Urothelium cell line (cell line): ENCODE measurements at regions not wholly inside any gene's neighbourhood (a gene's known extent, or its start where the extent isn't known, plus 50 kb on each side); places are given as distances from the start of the nearest gene placed in this dataset.
A peak's percentile ranks its signal among the peaks of the same experiment; 100 is the strongest.
"Not testable (repeated sequence)": the region's sequence is repeated elsewhere in the genome, so short reads cannot be mapped to it uniquely, and the experiment has no call there.

Experiments
- DNase-seq: peaks from one replicate; pipeline ENCODE4 v3.0.0; 2011; ENCODE audit warnings: low spot score, mixed read lengths
- FAIRE-seq: peaks from 2 replicates; lab custom pipeline; 2011; peaks lifted over from hg19 to GRCh38; lab: Jason Lieb, UNC

DNA sequence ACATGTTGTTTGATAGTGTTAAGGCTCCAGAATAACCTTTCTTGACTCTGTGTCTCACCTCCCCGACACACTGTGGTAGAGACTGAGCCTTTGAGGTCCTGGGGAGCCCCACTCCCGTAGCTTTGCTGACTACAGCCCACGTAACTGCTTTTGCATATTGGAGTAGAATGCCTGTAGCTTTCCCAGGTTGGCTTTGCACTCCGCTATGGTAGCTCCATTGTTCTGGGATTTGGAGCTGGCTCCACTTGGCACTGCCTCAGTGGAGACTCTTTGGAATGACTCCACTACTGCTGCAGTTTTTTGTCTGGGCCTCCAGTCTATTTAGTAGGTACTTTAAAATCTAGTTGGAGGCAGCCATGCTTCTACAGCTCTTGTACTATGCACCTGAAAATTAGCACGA lies 56.2 kb upstream of the ANXA1 start:
- DNase-seq: no peak
- FAIRE-seq: no peak

DNA sequence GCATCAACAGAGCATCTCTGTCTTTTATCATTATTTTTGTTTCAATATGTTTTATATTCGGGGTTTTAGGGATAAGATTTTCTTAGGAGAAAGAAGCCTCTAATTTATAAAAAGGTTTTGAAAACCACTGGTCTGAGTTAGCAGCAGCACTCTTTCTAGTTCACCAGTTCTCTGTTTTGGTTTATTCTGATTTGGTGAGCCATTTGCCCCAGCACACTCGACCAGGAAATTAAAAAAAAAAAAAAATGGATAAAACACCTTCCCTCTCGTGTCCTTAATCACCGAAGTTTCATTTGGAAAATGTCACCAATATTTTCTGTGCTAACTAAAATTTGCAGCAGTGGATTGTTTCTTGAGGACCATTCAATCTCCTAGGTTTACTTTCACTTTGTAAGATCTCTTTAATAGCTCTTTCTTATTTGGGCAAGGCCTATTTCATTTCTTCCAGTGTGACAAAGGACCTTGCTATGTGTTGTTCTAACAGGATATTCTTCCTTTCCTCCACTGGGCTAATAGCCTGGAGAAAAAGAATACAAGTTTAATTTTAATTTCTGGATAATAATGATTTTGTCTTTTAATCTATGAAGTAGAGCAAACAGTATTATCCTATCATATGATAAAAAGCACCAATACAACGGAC lies 57.8 kb upstream of the ANXA1 start:
- DNase-seq (no peak), FAIRE-seq (no peak)

- DNase-seq (no peak), FAIRE-seq (no peak)
Measured at GRCh38 chr9:73093016-73093739, 58.5 kb upstream of the ANXA1 start.

DNA sequence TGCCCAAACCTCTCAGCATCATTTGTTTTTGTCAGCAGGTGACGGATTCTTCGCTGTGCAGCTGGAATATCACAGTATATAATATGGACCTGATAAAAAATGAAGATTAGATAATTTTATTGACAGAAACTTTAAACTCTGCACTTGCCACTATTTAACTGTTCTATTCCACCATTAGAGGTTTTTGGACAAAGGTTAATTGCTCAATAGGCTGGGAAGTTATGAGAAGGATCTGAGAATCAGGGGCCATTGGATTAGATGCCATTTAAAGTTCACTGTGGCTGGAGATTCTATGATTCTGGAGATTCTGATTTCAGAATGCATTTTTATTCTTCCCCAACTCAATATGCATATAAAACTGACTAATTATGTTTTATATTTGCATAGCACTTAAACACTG lies 59.8 kb upstream of the ANXA1 start:
- FAIRE-seq: no peak
- no peak for DNase-seq

DNA sequence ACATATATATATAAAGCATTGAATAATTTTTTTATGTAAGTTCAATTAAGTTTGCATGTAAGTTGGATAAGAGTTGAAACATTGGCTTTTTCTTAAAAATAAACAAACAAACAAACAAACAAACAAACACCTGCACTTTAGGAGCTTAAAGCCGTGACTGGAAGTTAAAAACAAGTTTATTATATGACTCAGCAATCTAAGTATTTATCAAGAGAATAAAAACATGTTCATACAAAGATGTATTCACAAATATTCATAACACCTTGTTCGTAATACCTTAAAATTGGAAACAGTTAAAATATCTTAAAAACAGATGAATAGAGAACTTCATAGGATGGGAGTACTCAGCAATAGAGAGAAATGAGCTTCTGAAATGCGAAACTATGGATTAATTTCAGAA lies 61.5 kb upstream of the ANXA1 start:
- no peak for FAIRE-seq

DNA sequence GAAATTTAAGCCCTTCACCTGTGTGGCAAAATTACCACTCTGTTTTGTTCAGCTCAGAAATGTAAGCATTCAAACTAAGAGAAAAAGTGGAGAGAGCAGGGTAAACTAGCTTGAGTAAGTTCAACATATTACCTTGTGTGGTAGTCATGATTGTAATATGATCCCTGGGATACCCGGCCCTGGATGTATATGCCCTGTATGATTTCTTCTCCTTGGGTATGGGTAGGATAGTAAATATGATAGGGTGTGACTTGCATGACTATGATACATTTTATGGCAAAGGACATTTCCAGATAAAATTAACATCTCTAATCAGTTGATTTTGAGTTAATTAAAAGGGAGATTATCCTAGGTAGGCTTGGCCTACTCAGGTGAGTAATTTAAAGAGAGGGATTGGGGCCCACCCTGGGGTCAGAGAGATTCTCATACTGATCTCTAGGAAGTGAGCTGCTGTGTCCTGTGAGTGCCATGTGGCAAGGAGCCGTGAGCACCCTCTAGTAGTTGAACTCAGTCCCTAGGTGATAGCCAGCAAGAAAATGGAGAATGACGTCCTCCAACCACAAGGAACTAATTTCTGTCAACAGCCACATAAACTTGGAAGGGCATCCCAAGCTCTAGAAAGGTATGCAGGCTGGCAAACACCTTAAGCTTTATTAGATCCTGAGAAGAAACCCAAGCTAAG lies 62.2 kb upstream of the ANXA1 start:
- FAIRE-seq: no peak

More for the DNA sequence above, 61.5 kb upstream of the ANXA1 start:
- no peak for DNase-seq

GRCh38 chr9:73087876-73088275 lies 63.8 kb upstream of the ANXA1 start:
- FAIRE-seq, DNase-seq: not testable (repeated sequence)

More for the DNA sequence above, 62.2 kb upstream of the ANXA1 start:
- DNase-seq: no peak

GRCh38 chr9:73083519-73083918 lies 68.1 kb upstream of the ANXA1 start:
- DNase-seq (no peak), FAIRE-seq (no peak)

DNA sequence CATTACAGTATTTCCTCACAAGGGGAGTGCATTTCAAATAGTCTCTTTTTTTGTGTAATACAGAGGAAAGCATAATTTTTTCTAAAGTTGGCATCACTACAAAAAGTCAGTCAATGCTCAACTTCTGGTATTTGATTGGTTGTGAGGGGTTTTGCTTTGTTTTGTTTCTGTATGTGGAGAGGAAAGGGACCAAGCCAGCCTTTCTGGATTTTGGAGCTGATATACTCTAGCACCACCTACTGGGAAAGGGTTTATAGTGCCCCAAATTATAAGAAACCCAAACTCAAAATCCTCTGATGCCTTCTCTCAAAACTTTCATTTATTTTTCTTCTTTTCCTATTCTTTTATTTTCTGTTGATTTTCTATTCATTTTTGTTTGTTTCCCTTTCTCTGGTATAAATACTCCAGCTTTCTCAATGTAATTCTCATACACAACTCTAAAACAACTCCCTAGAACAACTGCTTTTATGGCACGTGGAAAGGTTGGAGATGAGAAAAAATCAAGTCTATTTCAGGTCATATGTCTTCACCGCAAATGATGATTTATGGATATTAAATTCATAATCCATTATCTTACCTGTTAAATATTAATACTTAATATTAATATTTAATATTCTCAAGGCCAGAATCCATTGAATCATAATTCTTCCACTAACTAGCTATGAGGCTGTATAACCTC lies 69.5 kb upstream of the ANXA1 start:
- DNase-seq (peak; percentile 44), FAIRE-seq (no peak)

GRCh38 chr9:73080110-73080694 lies 71.5 kb upstream of the ANXA1 start:
- FAIRE-seq (no peak), DNase-seq (no peak)

GRCh38 chr9:73079326-73079725 lies 72.3 kb upstream of the ANXA1 start:
- FAIRE-seq: no peak
- DNase-seq: peak; percentile 29

DNA sequence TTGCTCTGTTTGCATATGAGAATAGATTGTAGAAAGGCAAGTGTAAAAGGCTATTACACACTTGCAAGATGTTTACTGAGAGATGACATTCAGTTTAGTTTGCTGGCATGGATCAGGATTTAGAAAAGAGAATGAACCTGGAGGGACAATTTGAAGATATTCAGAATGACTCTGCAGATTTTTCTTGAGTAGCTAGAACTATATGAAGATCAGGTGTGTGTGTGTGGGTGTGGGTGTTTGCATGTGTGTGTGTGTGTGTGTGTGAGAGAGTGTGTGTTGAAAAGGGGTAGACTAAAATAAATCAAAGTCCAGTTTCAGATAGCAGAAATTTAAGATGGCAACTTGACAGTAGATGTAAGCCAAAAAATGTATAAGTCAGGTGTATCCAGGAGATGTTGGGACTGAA lies 74.0 kb upstream of the ANXA1 start:
- FAIRE-seq (no peak), DNase-seq (no peak)

DNA sequence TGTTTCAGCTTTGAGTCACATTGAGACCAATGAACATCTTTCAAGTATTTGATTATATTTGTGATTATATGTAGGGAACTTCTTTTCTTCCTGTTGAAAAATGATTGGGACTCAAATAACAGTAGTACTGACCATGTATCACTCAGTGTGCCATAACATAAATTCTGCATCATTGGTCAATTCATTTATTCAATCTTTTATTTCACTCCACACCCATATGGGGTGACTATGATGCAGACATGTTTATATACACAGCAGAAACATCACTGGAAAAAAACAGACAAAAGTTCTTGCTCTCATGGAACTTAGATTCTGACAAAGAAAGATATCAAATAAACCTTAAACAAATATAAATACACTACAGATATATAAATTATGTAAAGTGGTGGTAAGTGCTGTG lies 74.7 kb upstream of the ANXA1 start:
- DNase-seq: no peak
- no peak for FAIRE-seq

DNA sequence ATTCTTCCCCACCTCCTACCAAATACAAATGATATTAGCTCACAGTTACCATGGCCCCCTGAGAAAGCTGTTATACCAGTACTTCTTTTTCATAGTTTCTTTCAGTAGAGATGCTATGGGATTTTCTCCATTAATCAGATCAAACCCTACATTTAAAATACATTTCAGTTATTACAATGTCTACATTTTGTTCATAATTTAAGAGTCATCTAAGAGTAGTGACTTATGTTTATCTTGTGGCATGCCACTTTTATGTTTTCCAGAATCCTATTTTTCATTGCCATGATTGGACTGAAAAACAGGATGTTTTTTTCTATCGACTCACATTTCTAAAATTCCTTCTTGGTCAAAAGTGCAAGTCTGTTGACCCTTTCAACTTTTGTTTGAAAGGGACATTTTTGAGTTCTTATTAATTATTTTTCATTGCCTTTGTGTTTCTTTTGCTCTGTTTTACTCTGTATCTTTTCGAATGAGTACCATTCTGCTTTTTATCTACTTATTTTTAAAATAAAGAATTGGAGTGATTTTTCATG lies 77.4 kb upstream of the ANXA1 start:
- no peak for DNase-seq
- FAIRE-seq: no peak

- DNase-seq (no peak), FAIRE-seq (no peak)
Measured at GRCh38 chr9:73073337-73074175, 78.1 kb upstream of the ANXA1 start.

- FAIRE-seq (no peak), DNase-seq (no peak)
Measured at GRCh38 chr9:73067074-73067473, 84.6 kb upstream of the ANXA1 start.

GRCh38 chr9:73065439-73065838 lies 86.2 kb upstream of the ANXA1 start:
- DNase-seq: no peak
- FAIRE-seq: no peak

- DNase-seq (no peak), FAIRE-seq (no peak)
Measured at GRCh38 chr9:73064315-73064714, 87.3 kb upstream of the ANXA1 start.

GRCh38 chr9:73061146-73061545 lies 90.5 kb upstream of the ANXA1 start:
- FAIRE-seq (no peak), DNase-seq (no peak)

DNA sequence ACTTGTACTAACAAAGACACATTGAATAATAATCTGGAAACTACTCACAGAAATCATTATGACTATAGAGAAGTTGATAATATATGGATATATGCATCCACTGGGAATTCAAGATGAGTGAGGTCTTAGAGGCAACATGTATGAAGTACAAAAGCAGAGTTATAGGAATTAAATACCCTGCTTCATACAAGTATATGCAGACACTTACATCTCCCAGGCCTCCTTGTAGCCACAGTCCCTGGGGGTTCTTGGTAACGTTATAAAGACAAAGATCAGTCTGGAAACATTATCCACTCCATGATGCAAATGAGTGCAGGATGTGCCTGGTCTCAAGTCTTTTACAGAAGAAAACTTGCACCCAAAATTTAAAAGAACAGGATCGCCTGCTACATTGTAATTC lies 92.4 kb upstream of the ANXA1 start:
- no peak for FAIRE-seq
- DNase-seq: no peak
